ENCODE measurements at regions not wholly inside any gene's neighbourhood (a gene's known extent, or its start where the extent isn't known, plus 50 kb on each side); places are given as distances from the start of the nearest gene placed in this dataset.

GRCh38 chr2:211126256-211126655 lies 569.9 kb downstream of the CPS1 start:
- DNase-seq (ENCODE audit: extremely low spot score): no peak
- TF ChIP-seq HDGF (IDR thresholded peaks at IDR 0.05; ENCODE audit: borderline replicate concordance): no peak
- no peak for TF ChIP-seq L3MBTL2 (conservative IDR thresholded peaks at IDR 0.05)
- no peak for TF ChIP-seq TARDBP (IDR thresholded peaks at IDR 0.05)
- TF ChIP-seq ARNT (IDR thresholded peaks at IDR 0.05): no peak
- TF ChIP-seq ZNF384 (IDR thresholded peaks at IDR 0.05): no peak
- no peak for TF ChIP-seq FOXM1 (IDR thresholded peaks at IDR 0.05; ENCODE audit: borderline replicate concordance)
- no peak for TF ChIP-seq BHLHE40 (IDR thresholded peaks at IDR 0.05; ENCODE audit: borderline replicate concordance)
- ChIA-PET POLR2A (no interaction called here), CTCF (no interaction called here)

GRCh38 chr2:211127501-211127900 lies 571.1 kb downstream of the CPS1 start:
- ChIA-PET POLR2A (no interaction called here), CTCF (no interaction called here)
- DNase-seq (ENCODE audit: extremely low spot score): no peak
- no peak for TF ChIP-seq PKNOX1 (IDR thresholded peaks at IDR 0.05)
- no peak for TF ChIP-seq L3MBTL2 (conservative IDR thresholded peaks at IDR 0.05)
- no peak for TF ChIP-seq HDGF (IDR thresholded peaks at IDR 0.05; ENCODE audit: borderline replicate concordance)
- TF ChIP-seq ZNF384 (IDR thresholded peaks at IDR 0.05): no peak
- TF ChIP-seq SP1 (IDR thresholded peaks at IDR 0.05): no peak
- no peak for TF ChIP-seq FOXK2 (IDR thresholded peaks at IDR 0.05)
- TF ChIP-seq SUZ12 (IDR thresholded peaks at IDR 0.05): no peak
- no peak for TF ChIP-seq NFRKB (IDR thresholded peaks at IDR 0.05)
- no peak for TF ChIP-seq TARDBP (IDR thresholded peaks at IDR 0.05)
- TF ChIP-seq ELF4 (IDR thresholded peaks at IDR 0.05): no peak
- no peak for TF ChIP-seq LEF1 (IDR thresholded peaks at IDR 0.05; ENCODE audit: borderline replicate concordance)
- no peak for TF ChIP-seq FOXA1 (IDR thresholded peaks at IDR 0.05)
- TF ChIP-seq ARNT (IDR thresholded peaks at IDR 0.05): no peak
- no peak for TF ChIP-seq FOXM1 (IDR thresholded peaks at IDR 0.05; ENCODE audit: borderline replicate concordance)
- no peak for TF ChIP-seq CTBP1 (IDR thresholded peaks at IDR 0.05; ENCODE audit: borderline replicate concordance)
- no peak for TF ChIP-seq BHLHE40 (IDR thresholded peaks at IDR 0.05; ENCODE audit: borderline replicate concordance)

GRCh38 chr2:211128287-211128686 lies 571.9 kb downstream of the CPS1 start:
- TF ChIP-seq SP1 (IDR thresholded peaks at IDR 0.05): no peak
- no peak for TF ChIP-seq FOXM1 (IDR thresholded peaks at IDR 0.05; ENCODE audit: borderline replicate concordance)
- TF ChIP-seq TARDBP (IDR thresholded peaks at IDR 0.05): no peak
- no peak for TF ChIP-seq NFRKB (IDR thresholded peaks at IDR 0.05)
- no peak for TF ChIP-seq ZNF384 (IDR thresholded peaks at IDR 0.05)
- TF ChIP-seq FOXA1 (IDR thresholded peaks at IDR 0.05): no peak
- TF ChIP-seq FOXK2 (IDR thresholded peaks at IDR 0.05): no peak
- TF ChIP-seq ELF4 (IDR thresholded peaks at IDR 0.05): no peak
- TF ChIP-seq L3MBTL2 (conservative IDR thresholded peaks at IDR 0.05): no peak
- TF ChIP-seq HDGF (IDR thresholded peaks at IDR 0.05; ENCODE audit: borderline replicate concordance): no peak
- TF ChIP-seq BHLHE40 (IDR thresholded peaks at IDR 0.05; ENCODE audit: borderline replicate concordance): no peak
- no peak for TF ChIP-seq ARNT (IDR thresholded peaks at IDR 0.05)
- no peak for TF ChIP-seq LEF1 (IDR thresholded peaks at IDR 0.05; ENCODE audit: borderline replicate concordance)
- no peak for TF ChIP-seq PKNOX1 (IDR thresholded peaks at IDR 0.05)
- TF ChIP-seq CTBP1 (IDR thresholded peaks at IDR 0.05; ENCODE audit: borderline replicate concordance): no peak
- no peak for TF ChIP-seq SUZ12 (IDR thresholded peaks at IDR 0.05)
- ChIA-PET CTCF (no interaction called here), POLR2A (no interaction called here)
- DNase-seq (ENCODE audit: extremely low spot score): no peak

GRCh38 chr2:211129798-211130197 lies 573.4 kb downstream of the CPS1 start:
- no peak for TF ChIP-seq LEF1 (IDR thresholded peaks at IDR 0.05; ENCODE audit: borderline replicate concordance)
- TF ChIP-seq SUZ12 (IDR thresholded peaks at IDR 0.05): no peak
- TF ChIP-seq ZNF384 (IDR thresholded peaks at IDR 0.05): no peak
- no peak for TF ChIP-seq TARDBP (IDR thresholded peaks at IDR 0.05)
- POLR2A ChIA-PET: no interaction called here
- DNase-seq (ENCODE audit: extremely low spot score): no peak
- CTCF ChIA-PET: no interaction called here

- ChIA-PET CTCF (no interaction called here), POLR2A (no interaction called here)
- no peak for TF ChIP-seq SP1 (IDR thresholded peaks at IDR 0.05)
- TF ChIP-seq L3MBTL2 (conservative IDR thresholded peaks at IDR 0.05): no peak
- DNase-seq (ENCODE audit: extremely low spot score): no peak
These were observed 575.6 kb downstream of the CPS1 start for GRCh38 chr2:211132046-211132445.

GRCh38 chr2:211132573-211132972 lies 576.2 kb downstream of the CPS1 start:
- CTCF ChIA-PET: no interaction called here
- POLR2A ChIA-PET: no interaction called here
- TF ChIP-seq ELF4 (IDR thresholded peaks at IDR 0.05) (no peak), HDGF (IDR thresholded peaks at IDR 0.05; ENCODE audit: borderline replicate concordance) (no peak), SP1 (IDR thresholded peaks at IDR 0.05) (no peak), TARDBP (IDR thresholded peaks at IDR 0.05) (no peak), FOXK2 (IDR thresholded peaks at IDR 0.05) (no peak), SUZ12 (IDR thresholded peaks at IDR 0.05) (no peak), FOXM1 (IDR thresholded peaks at IDR 0.05; ENCODE audit: borderline replicate concordance) (no peak), NFRKB (IDR thresholded peaks at IDR 0.05) (no peak)
- no peak for DNase-seq (ENCODE audit: extremely low spot score)

GRCh38 chr2:211133766-211134165 lies 577.4 kb downstream of the CPS1 start:
- CTCF ChIA-PET: no interaction called here
- POLR2A ChIA-PET: no interaction called here
- no peak for DNase-seq (ENCODE audit: extremely low spot score)
- TF ChIP-seq BHLHE40 (IDR thresholded peaks at IDR 0.05; ENCODE audit: borderline replicate concordance): no peak
- no peak for TF ChIP-seq ARNT (IDR thresholded peaks at IDR 0.05)
- no peak for TF ChIP-seq ELF4 (IDR thresholded peaks at IDR 0.05)
- no peak for TF ChIP-seq TARDBP (IDR thresholded peaks at IDR 0.05)
- TF ChIP-seq NFRKB (IDR thresholded peaks at IDR 0.05): no peak
- TF ChIP-seq LEF1 (IDR thresholded peaks at IDR 0.05; ENCODE audit: borderline replicate concordance): no peak
- no peak for TF ChIP-seq CTBP1 (IDR thresholded peaks at IDR 0.05; ENCODE audit: borderline replicate concordance)
- TF ChIP-seq FOXM1 (IDR thresholded peaks at IDR 0.05; ENCODE audit: borderline replicate concordance): no peak
- TF ChIP-seq ZNF384 (IDR thresholded peaks at IDR 0.05): no peak
- TF ChIP-seq FOXK2 (IDR thresholded peaks at IDR 0.05): no peak
- no peak for TF ChIP-seq SUZ12 (IDR thresholded peaks at IDR 0.05)
- no peak for TF ChIP-seq HDGF (IDR thresholded peaks at IDR 0.05; ENCODE audit: borderline replicate concordance)
- TF ChIP-seq SP1 (IDR thresholded peaks at IDR 0.05): no peak
- TF ChIP-seq PKNOX1 (IDR thresholded peaks at IDR 0.05): no peak
- TF ChIP-seq FOXA1 (IDR thresholded peaks at IDR 0.05): no peak
- TF ChIP-seq L3MBTL2 (conservative IDR thresholded peaks at IDR 0.05): no peak
